Heart left ventricle (tissue), 16 donors: ENCODE measurements at regions not wholly inside any gene's neighbourhood (a gene's known extent, or its start where the extent isn't known, plus 50 kb on each side); places are given as distances from the start of the nearest gene placed in this dataset.
A peak's percentile ranks its signal among the peaks of the same experiment; 100 is the strongest.

Experiments
- ATAC-seq, 4 donors: fragments of 200-7000 bp; cut with Tn5 transposase; one replicate each; pipeline ENCODE4 v1.9.1; 2020 to 2022; ENCODE audit warnings: moderate library complexity in 4 of 4, mild to moderate bottlenecking in 3 of 4, moderate number of reproducible peaks in 1 of 4
- DNase-seq, 5 donors: peaks; one replicate each; pipeline ENCODE4 v3.0.0-alpha.2; 2020
- H3K27ac ChIP-seq, 12 donors: fragments of 200-600 bp; sonication (generic) in 4 of 12; one replicate each; pipeline versions ENCODE4 v1.5.0 to v1.8.0; 2016 to 2022; ENCODE audit warnings: mild to moderate bottlenecking in 2 of 12
- H3K27me3 ChIP-seq, 9 donors: fragments of 200-600 bp; sonication (generic) in 2 of 9; one replicate each; pipeline versions ENCODE4 v1.5.1 to v1.8.0; 2016 to 2022; ENCODE audit warnings: mild to moderate bottlenecking in 3 of 9
- H3K36me3 ChIP-seq, 9 donors: fragments of 200-600 bp; sonication (generic) in 2 of 9; one replicate each; pipeline versions ENCODE4 v1.5.0 to v1.8.0; 2018 to 2022; ENCODE audit warnings: mild to moderate bottlenecking in 2 of 9
- H3K4me1 ChIP-seq, 12 donors: fragments of 200-600 bp; sonication (generic) in 4 of 12; one replicate each; pipeline versions ENCODE4 v1.5.0 to v1.8.0; 2016 to 2022; ENCODE audit warnings: mild to moderate bottlenecking in 3 of 12
- H3K4me3 ChIP-seq, 12 donors: fragments of 200-600 bp; sonication (generic) in 4 of 12; one replicate each; pipeline versions ENCODE4 v1.5.0 to v1.8.0; 2017 to 2022; ENCODE audit warnings: mild to moderate bottlenecking in 9 of 12, moderate library complexity in 4 of 12
- H3K9me3 ChIP-seq, 12 donors: fragments of 200-600 bp; sonication (generic) in 4 of 12; one replicate each; pipeline versions ENCODE4 v1.5.0 to v1.8.0; 2016 to 2022; ENCODE audit warnings: mild to moderate bottlenecking in 1 of 12
- CTCF ChIP-seq, 12 donors: fragments of 200-600 bp; sonication (generic) in 4 of 12; IDR thresholded peaks; one replicate each; pipeline versions ENCODE4 v1.5.0 to v1.8.0; 2018 to 2022; ENCODE audit warnings: antibody characterized with exemption in 12 of 12, mild to moderate bottlenecking in 5 of 12
- POLR2A ChIP-seq, 2 donors: fragments of 450-650 bp; IDR thresholded peaks; one replicate each; pipeline ENCODE4 v1.6.1; 2017; ENCODE audit warnings: antibody characterized with exemption in 2 of 2, mild to moderate bottlenecking in 2 of 2, moderate library complexity in 2 of 2
- WGBS, 4 donors: extraction: QIAGEN DNeasy Blood & Tissue Kit in 2 of 4; methylation state at CpG; one replicate each; pipeline versions ENCODE4 v1.1.5 to v1.1.7; 2013 to 2018; 5-methylcytosine and 5-hydroxymethylcytosine counted together
- intact Hi-C, 10 donors: fragments of 100-400 bp; cut with DNase I; formaldehyde crosslinking; loops; one replicate each; pipeline versions ENCODE4 v1.11.1 to v1.14.2; 2022
- donor health status: ischemic (EF 13 %, LVEDD 7.1; RV severe dilation, severe dysfunction).
- donor health status: healthy with polysubstance abuse.
- donor health status: DM: no; HTN: yes; CAD: no.
- donor health status: DM: no; HTN: no; CAD: no.
- donor health status: ischemic (EF 25% LVEDD 6.9; RV normal size, moderate dysfunction).
- donor health status: ischemic (EF 25% LVEDD 5.7; RV mildly dilated, moderate dysfunction).
- donor health status: healthy.
- donor health status: DM: yes; HTN: yes; CAD: no.
- donor health status: ischemic (EF 35%, LVEDD 5.7; RV mildly dilated, moderate dysfunction).
- donor health status: nonischemic (EF 11% LVEDD 7.7; RV severe dilation, severe dysfunction).
- donor health status: DM: yes; HTN: yes; CAD: no.
- donor health status: PGD.
- donor health status: ischemic (EF 29% LVEDD 5.4; RV normal size, mild dysfunction).
- donor health status: nonischemic (EF 23%, LVEDD 6.1; RV moderate dilation, normal function).

GRCh38 chr2:176483901-176484568 lies 214.8 kb downstream of the MTX2 start:
- no peak for DNase-seq
- TF ChIP-seq POLR2A (IDR thresholded peaks at IDR 0.05): no peak
- TF ChIP-seq CTCF (IDR thresholded peaks at IDR 0.05): no peak
- Histone ChIP-seq H3K4me1 (peaks cover 0 to 2% (median 0%) of the 10 kb centered on the region in 12 donors), H3K27ac (no peak overlapping the region), H3K4me3 (no peak overlapping the region), H3K27me3 (peaks cover 0 to 3% (median 0%) of the 10 kb centered on the region in 9 donors), H3K9me3 (no peaks in the 10 kb centered on the region), H3K36me3 (no peaks in the 10 kb centered on the region)
- intact Hi-C loops: no loop called here
- WGBS, 4 donors: 87 to 92% (median 90%) methylated on average over 10 of the region's 10 CpGs
- no peak for ATAC-seq

- DNase-seq (no peak), ATAC-seq (no peak)
- peaks cover 0 to 3% (median 0%) of the 10 kb centered on the region in 12 donors for H3K4me1 ChIP-seq
- H3K9me3 ChIP-seq: no peaks in the 10 kb centered on the region
- no peaks in the 10 kb centered on the region for H3K36me3 ChIP-seq
- no peak overlapping the region for H3K27ac ChIP-seq
- no peak overlapping the region for H3K4me3 ChIP-seq
- TF ChIP-seq POLR2A (IDR thresholded peaks at IDR 0.05): no peak
- no peak for TF ChIP-seq CTCF (IDR thresholded peaks at IDR 0.05)
- WGBS, 4 donors: 67 to 77% (median 75%) methylated on average over 3 of the region's 3 CpGs
- H3K27me3 ChIP-seq: peaks cover 0 to 6% (median 0%) of the 10 kb centered on the region in 9 donors
- intact Hi-C loops: no loop called here
These were observed 215.6 kb downstream of the MTX2 start for GRCh38 chr2:176484838-176485237.

GRCh38 chr2:176488431-176488830 lies 219.2 kb downstream of the MTX2 start:
- intact Hi-C loops: no loop called here
- DNase-seq (no peak), ATAC-seq (no peak)
- Histone ChIP-seq H3K27ac (no peak overlapping the region), H3K4me3 (no peak overlapping the region), H3K9me3 (no peaks in the 10 kb centered on the region), H3K4me1 (peaks cover 0 to 30% (median 6%) of the 10 kb centered on the region in 12 donors), H3K27me3 (peaks cover 0 to 9% (median 0%) of the 10 kb centered on the region in 9 donors), H3K36me3 (no peaks in the 10 kb centered on the region)
- WGBS, 4 donors: 72 to 78% (median 74%) methylated on average over 2 of the region's 2 CpGs
- TF ChIP-seq CTCF (IDR thresholded peaks at IDR 0.05) (no peak), POLR2A (IDR thresholded peaks at IDR 0.05) (no peak)

GRCh38 chr2:176490061-176490861 lies 221.0 kb downstream of the MTX2 start:
- ATAC-seq: peak; percentile 62 to 76 (median 68)
- Histone ChIP-seq H3K4me1 (peaks cover 0 to 49% (median 17%) of the 10 kb centered on the region in 12 donors), H3K4me3 (peak overlapping the region in 6 of 12 donors; percentile 0 to 32 (median 16)), H3K27ac (peak overlapping the region; percentile 14 to 90 (median 68)), H3K9me3 (no peaks in the 10 kb centered on the region), H3K27me3 (peaks cover 0 to 9% (median 0%) of the 10 kb centered on the region in 9 donors), H3K36me3 (no peaks in the 10 kb centered on the region)
- DNase-seq: peak; percentile 50 to 79 (median 70)
- 48 to 67% (median 58%) methylated on average over 31 to 47 of the region's 47 CpGs for WGBS, 4 donors
- TF ChIP-seq POLR2A (IDR thresholded peaks at IDR 0.05) (no peak), CTCF (IDR thresholded peaks at IDR 0.05) (no peak)
- intact Hi-C loops: loop anchor here in 1 of 10 donors (2.0 kb wide), 1 partner anchor 63 kb away; no protein-coding TSS in a partner anchor
